ENCODE measurements at regions not wholly inside any gene's neighbourhood (a gene's known extent, or its start where the extent isn't known, plus 50 kb on each side); places are given as distances from the start of the nearest gene placed in this dataset.

GRCh38 chr20:59376109-59376841, 75.9 kb downstream of the EDN3 start:
- TF ChIP-seq POLR2A (IDR thresholded peaks at IDR 0.05), result no peak
- no peak for TF ChIP-seq CTCF (IDR thresholded peaks at IDR 0.05)
